H9 (cell line): ENCODE measurements at regions not wholly inside any gene's neighbourhood (a gene's known extent, or its start where the extent isn't known, plus 50 kb on each side); places are given as distances from the start of the nearest gene placed in this dataset.

ENCODE experiments used
- DNase-seq: peaks from one replicate; pipeline ENCODE4 v3.0.0-alpha.2; 2017
- H2AFZ ChIP-seq: one replicate; pipeline ENCODE4 v1.6.1; 2013; ENCODE audit warnings: mild to moderate bottlenecking, low read length, control low read depth, moderate library complexity
- H2AK5ac ChIP-seq: 2 replicates; pipeline ENCODE4 v1.6.1; 2013; ENCODE audit warnings: low read length, control low read depth, mixed read lengths; ENCODE audit not compliant: insufficient read length
- H2BK120ac ChIP-seq: one replicate; pipeline ENCODE4 v1.6.1; 2013; ENCODE audit warnings: low read depth, mild to moderate bottlenecking, low read length, control low read depth, inconsistent platforms; ENCODE audit not compliant: poor library complexity, severe bottlenecking
- H2BK12ac ChIP-seq: 2 replicates; pipeline ENCODE4 v1.6.1; 2013; ENCODE audit warnings: low read length, control low read depth, mixed read lengths, low read depth; ENCODE audit not compliant: insufficient read length
- H2BK15ac ChIP-seq: 2 replicates; pipeline ENCODE4 v1.6.1; 2013; ENCODE audit warnings: low read depth, low read length, control low read depth
- H2BK20ac ChIP-seq: one replicate; pipeline ENCODE4 v1.6.1; 2013; ENCODE audit warnings: low read depth, mild to moderate bottlenecking, low read length, control low read depth, inconsistent platforms; ENCODE audit not compliant: poor library complexity, severe bottlenecking
- H2BK5ac ChIP-seq: 2 replicates; pipeline ENCODE4 v1.6.1; 2013; ENCODE audit warnings: low read length, control low read depth, mixed read lengths; ENCODE audit not compliant: insufficient read length
- H3K14ac ChIP-seq: 2 replicates; pipeline ENCODE4 v1.6.1; 2013; ENCODE audit warnings: low read length, control low read depth; ENCODE audit not compliant: insufficient read depth
- H3K18ac ChIP-seq: 2 replicates; pipeline ENCODE4 v1.6.1; 2013; ENCODE audit warnings: low read depth, mild to moderate bottlenecking, mixed read lengths, low read length, control low read depth; ENCODE audit not compliant: insufficient read length
- H3K23ac ChIP-seq: 2 replicates; pipeline ENCODE4 v1.6.1; 2013; ENCODE audit warnings: low read length, control low read depth, mixed read lengths, low read depth; ENCODE audit not compliant: insufficient read length
- H3K23me2 ChIP-seq: 2 replicates; pipeline ENCODE4 v1.6.1; 2013; ENCODE audit warnings: low read depth, mild to moderate bottlenecking, mixed read lengths, low read length, control low read depth; ENCODE audit not compliant: insufficient read length, poor library complexity, severe bottlenecking
- H3K27ac ChIP-seq: 2 replicates; pipeline ENCODE4 v1.5.1; 2013; ENCODE audit warnings: low read length, control low read depth, mixed read lengths, low read depth; ENCODE audit not compliant: insufficient read length
- H3K27me3 ChIP-seq: 2 replicates; pipeline ENCODE4 v1.6.1; 2013; ENCODE audit warnings: low read length, control low read depth, inconsistent platforms; ENCODE audit not compliant: insufficient read depth
- H3K4ac ChIP-seq: 2 replicates; pipeline ENCODE4 v1.6.1; 2013; ENCODE audit warnings: low read depth, mild to moderate bottlenecking, control low read depth, inconsistent platforms, low read length, moderate library complexity
- H3K4me1 ChIP-seq: 2 replicates; pipeline ENCODE4 v1.6.1; 2013; ENCODE audit warnings: low read length, control low read depth, inconsistent platforms; ENCODE audit not compliant: insufficient read depth
- H3K4me2 ChIP-seq: 2 replicates; pipeline ENCODE4 v1.6.1; 2013; ENCODE audit warnings: low read length, control low read depth, mixed read lengths; ENCODE audit not compliant: insufficient read length, insufficient read depth
- H3K56ac ChIP-seq: 2 replicates; pipeline ENCODE4 v1.6.1; 2013; ENCODE audit warnings: low read depth, mild to moderate bottlenecking, mixed read lengths, low read length, control low read depth; ENCODE audit not compliant: insufficient read length
- H3K79me1 ChIP-seq: 2 replicates; pipeline ENCODE4 v1.6.1; 2013; ENCODE audit warnings: low read depth, mild to moderate bottlenecking, moderate library complexity, low read length, control low read depth, inconsistent platforms; ENCODE audit not compliant: insufficient read depth, poor library complexity, severe bottlenecking
- H3K79me2 ChIP-seq: 2 replicates; pipeline ENCODE4 v1.6.1; 2013; ENCODE audit warnings: low read length, control low read depth, inconsistent platforms; ENCODE audit not compliant: insufficient read depth
- H3K9ac ChIP-seq: 2 replicates; pipeline ENCODE4 v1.6.1; 2013; ENCODE audit warnings: low read length, control low read depth, mixed read lengths; ENCODE audit not compliant: insufficient read length; ENCODE audit errors: extremely low read depth
- H3K9me3 ChIP-seq: one replicate; pipeline ENCODE4 v1.6.1; 2013; ENCODE audit warnings: low read depth, low read length, inconsistent platforms; ENCODE audit not compliant: control insufficient read depth
- H3T11ph ChIP-seq: one replicate; pipeline ENCODE4 v1.6.1; 2013; ENCODE audit warnings: mild to moderate bottlenecking, low read length, control low read depth, inconsistent platforms
- H4K20me1 ChIP-seq: one replicate; pipeline ENCODE4 v1.6.1; 2013; ENCODE audit not compliant: control insufficient read depth, insufficient read length, insufficient read depth
- H4K5ac ChIP-seq: 2 replicates; pipeline ENCODE4 v1.6.1; 2013; ENCODE audit warnings: low read depth, mild to moderate bottlenecking, mixed read lengths, low read length, control low read depth; ENCODE audit not compliant: insufficient read length
- H4K8ac ChIP-seq: replicated peaks from 2 replicates; pipeline ENCODE4 v1.6.1; 2013; ENCODE audit warnings: low read length, control low read depth, mixed read lengths, low read depth; ENCODE audit not compliant: insufficient read length
- H4K91ac ChIP-seq: 2 replicates; pipeline ENCODE4 v1.6.1; 2013; ENCODE audit warnings: low read depth, mild to moderate bottlenecking, moderate library complexity, mixed read lengths, low read length, control low read depth; ENCODE audit not compliant: insufficient read length
- H3K27ac Mint-ChIP-seq, 3 experiments: 2 replicates in 2 of 3; 3 replicates in 1 of 3; pipeline ENCODE4 v1.8.0; 2020 to 2021; ENCODE audit warnings: mixed read lengths in 3 of 3, mild to moderate bottlenecking in 1 of 3, moderate library complexity in 1 of 3
- H3K27me3 Mint-ChIP-seq: 2 replicates; pipeline ENCODE4 v1.8.0; 2021; ENCODE audit warnings: low read depth, mild to moderate bottlenecking, moderate library complexity, mixed read lengths
- H3K36me3 Mint-ChIP-seq, 3 experiments: 2 replicates in 2 of 3; 3 replicates in 1 of 3; pipeline ENCODE4 v1.8.0; 2020 to 2021; ENCODE audit warnings: low read depth in 3 of 3, mixed read lengths in 3 of 3; ENCODE audit not compliant: insufficient read depth in 1 of 3
- H3K4me1 Mint-ChIP-seq, 2 experiments: 2 replicates each; pipeline ENCODE4 v1.8.0; 2020; ENCODE audit warnings: mixed read lengths in 2 of 2
- H3K4me3 Mint-ChIP-seq, 2 experiments: 2 replicates in 1 of 2; 3 replicates in 1 of 2; pipeline ENCODE4 v1.8.0; 2020 to 2021; ENCODE audit warnings: mild to moderate bottlenecking in 2 of 2, mixed read lengths in 2 of 2, moderate library complexity in 1 of 2
- H3K9me3 Mint-ChIP-seq, 2 experiments: 2 replicates in 1 of 2; 3 replicates in 1 of 2; pipeline ENCODE4 v1.8.0; 2020; ENCODE audit warnings: mild to moderate bottlenecking in 2 of 2, mixed read lengths in 2 of 2, moderate library complexity in 1 of 2
- WGBS: extraction: QIAGEN DNeasy Blood & Tissue Kit; methylation state at CpG from one replicate; pipeline ENCODE4 v1.1.7; 2013; ENCODE audit warnings: missing lambda C conversion rate, low lambda C conversion rate, mixed read lengths; ENCODE audit not compliant: insufficient read length; ENCODE audit errors: extremely low coverage; 5-methylcytosine and 5-hydroxymethylcytosine counted together
- TF ChIP-seq, protein P1 (sequence below): fragments of 200-600 bp; sonication (generic); conservative IDR thresholded peaks from 3 replicates; pipeline ENCODE4 v1.8.0; 2021; ENCODE audit warnings: antibody characterized with exemption, mild to moderate bottlenecking

DNA sequence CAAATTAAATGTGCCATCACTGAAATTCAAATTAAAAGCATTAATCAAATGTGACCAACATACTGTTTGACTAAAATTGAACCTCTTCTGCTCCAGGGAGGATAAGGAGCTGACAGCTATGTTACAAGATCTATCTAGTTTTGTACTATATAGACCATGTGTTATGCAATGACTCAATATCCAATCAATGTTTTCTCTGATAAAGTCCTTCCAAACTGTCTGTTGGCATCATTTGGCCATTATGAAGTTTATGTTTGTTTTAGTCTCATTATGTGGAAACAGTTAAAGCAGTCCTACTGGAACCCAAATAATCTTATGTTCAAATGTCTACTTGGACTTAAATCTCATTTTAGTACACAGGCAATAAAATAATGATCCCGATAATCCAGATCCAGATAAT, 267.0 kb upstream of the THBS1 start:
- no CpG with 5 or more reads among the region's 1 CpG for WGBS
- Histone ChIP-seq H3T11ph (no peak overlapping the region), H3K9ac (no peak overlapping the region), H3K4me2 (no peak overlapping the region), H3K4me1 (no peaks in the 10 kb centered on the region), H3K14ac (no peak overlapping the region), H2AFZ (no peak overlapping the region), H3K27ac (no peak overlapping the region), H3K79me1 (no peaks in the 10 kb centered on the region), H3K23ac (no peak overlapping the region), H4K91ac (no peak overlapping the region), H3K23me2 (no peaks in the 10 kb centered on the region), H4K20me1 (no peaks in the 10 kb centered on the region), H4K8ac (no peak overlapping the region), H2BK20ac (no peak overlapping the region), H3K27me3 (no peaks in the 10 kb centered on the region), H2BK5ac (no peak overlapping the region), H3K4ac (no peak overlapping the region), H2BK12ac (no peak overlapping the region), H3K56ac (no peak overlapping the region), H3K79me2 (no peaks in the 10 kb centered on the region), H2AK5ac (no peak overlapping the region), H3K18ac (no peak overlapping the region), H4K5ac (no peak overlapping the region), H3K9me3 (no peaks in the 10 kb centered on the region), H2BK120ac (no peak overlapping the region), H2BK15ac (no peak overlapping the region)
- H3K9me3 Mint-ChIP-seq: no peaks in the 10 kb centered on the region
- no peak for DNase-seq
- no peaks in the 10 kb centered on the region for H3K36me3 Mint-ChIP-seq
- 0 out of 4 replicates have a peak, but pooled peaks cover 0 to 3% of the 10 kb centered on the region in 2 experiments for H3K4me1 Mint-ChIP-seq
- no peak overlapping the region for H3K27ac Mint-ChIP-seq
- H3K27me3 Mint-ChIP-seq: no peaks in the 10 kb centered on the region
- H3K4me3 Mint-ChIP-seq: no peak overlapping the region
- TF ChIP-seq, protein P1, sequence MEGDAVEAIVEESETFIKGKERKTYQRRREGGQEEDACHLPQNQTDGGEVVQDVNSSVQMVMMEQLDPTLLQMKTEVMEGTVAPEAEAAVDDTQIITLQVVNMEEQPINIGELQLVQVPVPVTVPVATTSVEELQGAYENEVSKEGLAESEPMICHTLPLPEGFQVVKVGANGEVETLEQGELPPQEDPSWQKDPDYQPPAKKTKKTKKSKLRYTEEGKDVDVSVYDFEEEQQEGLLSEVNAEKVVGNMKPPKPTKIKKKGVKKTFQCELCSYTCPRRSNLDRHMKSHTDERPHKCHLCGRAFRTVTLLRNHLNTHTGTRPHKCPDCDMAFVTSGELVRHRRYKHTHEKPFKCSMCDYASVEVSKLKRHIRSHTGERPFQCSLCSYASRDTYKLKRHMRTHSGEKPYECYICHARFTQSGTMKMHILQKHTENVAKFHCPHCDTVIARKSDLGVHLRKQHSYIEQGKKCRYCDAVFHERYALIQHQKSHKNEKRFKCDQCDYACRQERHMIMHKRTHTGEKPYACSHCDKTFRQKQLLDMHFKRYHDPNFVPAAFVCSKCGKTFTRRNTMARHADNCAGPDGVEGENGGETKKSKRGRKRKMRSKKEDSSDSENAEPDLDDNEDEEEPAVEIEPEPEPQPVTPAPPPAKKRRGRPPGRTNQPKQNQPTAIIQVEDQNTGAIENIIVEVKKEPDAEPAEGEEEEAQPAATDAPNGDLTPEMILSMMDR: no peak
